ENCODE measurements at regions not wholly inside any gene's neighbourhood (a gene's known extent, or its start where the extent isn't known, plus 50 kb on each side); places are given as distances from the start of the nearest gene placed in this dataset.

DNA sequence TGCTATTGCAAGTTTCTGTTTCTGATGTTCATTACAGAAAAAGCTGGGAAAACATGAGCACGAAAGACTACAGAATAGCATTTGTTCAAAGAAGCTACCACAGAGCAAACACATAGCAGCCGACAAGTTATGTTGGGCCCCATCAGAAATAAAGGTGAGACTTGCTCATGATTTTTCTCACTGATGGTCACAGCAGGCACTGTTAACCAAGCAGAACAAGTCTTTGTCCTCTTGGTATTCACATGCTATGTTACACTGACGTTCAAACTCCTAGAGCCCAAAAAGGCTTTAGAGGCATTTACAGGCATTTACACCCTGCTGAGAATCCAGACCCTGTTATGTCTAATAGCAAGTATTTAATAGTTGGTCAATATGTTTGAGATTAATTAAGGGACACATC, 235.0 kb upstream of the HNMT start:
- DNase-seq = no peak

DNA sequence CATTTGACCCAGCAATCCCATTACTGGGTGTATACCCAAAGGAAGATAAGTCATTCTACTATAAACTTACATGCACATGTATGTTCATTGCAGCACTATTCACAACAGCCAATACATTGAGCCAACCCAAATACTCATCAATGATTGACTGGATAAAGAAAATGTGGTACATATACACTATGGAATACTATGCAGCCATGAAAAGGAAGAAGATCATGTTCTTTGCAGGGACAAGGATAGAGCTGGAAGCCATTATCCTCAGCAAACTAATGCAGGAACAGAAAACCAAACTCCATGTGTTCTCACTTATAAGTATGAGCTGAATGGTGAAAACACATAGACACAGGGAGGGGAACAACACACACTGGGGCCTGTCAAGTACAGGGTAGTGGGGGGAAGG, 226.7 kb upstream of the HNMT start:
- DNase-seq = no peak

DNA sequence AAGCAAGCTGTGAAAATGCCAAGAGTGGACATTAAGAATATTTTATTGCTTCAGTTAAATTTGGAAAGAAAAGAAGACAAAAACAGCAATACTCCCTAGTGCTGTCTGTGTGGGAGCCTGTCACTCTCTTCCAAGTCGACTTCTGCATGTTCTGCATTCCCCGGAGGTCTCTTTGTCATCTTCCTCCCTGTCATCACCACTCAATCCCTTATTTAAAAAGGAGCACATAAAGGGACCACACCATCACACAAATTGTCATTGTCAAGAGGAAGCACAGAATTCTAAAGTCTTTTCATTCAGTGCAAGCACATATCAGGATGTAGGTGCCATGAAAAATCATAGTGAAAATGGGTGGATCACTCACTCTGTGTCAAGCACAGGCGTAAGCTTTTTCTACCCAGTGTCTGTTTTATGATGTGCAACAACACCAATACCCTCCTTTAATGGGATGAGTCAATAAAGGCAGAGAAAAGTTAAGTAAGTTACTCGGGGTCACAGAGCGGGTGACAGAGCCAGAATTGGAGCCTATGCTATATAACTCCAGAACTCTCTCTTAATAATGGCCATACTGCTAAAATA, 222.4 kb upstream of the HNMT start:
- no peak for DNase-seq

DNA sequence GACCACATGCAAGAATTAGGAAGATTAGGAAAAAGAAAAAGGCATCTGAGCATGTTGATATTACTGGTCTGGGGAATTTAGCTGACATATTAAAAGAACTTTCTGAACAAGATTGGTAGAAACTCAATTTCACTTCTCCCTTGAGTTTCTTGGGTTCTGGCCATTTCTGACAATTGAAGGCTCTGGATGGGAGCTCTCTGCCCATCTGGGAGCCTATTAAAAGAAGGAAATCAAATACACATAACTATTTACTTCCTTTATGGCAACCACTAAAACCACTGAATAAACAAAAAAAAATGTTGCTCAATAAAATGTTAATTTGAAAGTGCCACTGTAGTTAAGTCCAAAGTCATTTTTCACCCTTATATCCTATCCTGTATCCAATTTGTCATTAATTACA, 216.8 kb upstream of the HNMT start:
- no peak for DNase-seq

DNA sequence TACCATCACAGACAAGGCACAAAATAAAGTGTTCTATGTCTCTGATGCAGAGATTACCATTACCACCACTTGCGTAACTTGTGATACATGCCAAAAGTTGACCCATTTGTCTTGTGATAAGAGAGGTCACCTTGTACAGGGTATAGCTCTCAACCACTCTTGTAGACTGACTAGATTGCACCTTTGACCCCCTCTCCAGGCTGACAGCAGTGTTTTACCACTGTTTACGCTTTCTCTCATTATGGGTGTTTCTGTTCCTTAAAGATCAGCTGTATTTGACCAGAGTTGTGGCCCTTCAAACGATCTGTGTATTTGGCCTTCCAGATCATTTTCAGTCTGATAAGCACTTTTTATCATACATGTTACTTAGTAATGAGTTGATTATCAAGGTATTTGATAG, 215.7 kb upstream of the HNMT start:
- DNase-seq = no peak

DNA sequence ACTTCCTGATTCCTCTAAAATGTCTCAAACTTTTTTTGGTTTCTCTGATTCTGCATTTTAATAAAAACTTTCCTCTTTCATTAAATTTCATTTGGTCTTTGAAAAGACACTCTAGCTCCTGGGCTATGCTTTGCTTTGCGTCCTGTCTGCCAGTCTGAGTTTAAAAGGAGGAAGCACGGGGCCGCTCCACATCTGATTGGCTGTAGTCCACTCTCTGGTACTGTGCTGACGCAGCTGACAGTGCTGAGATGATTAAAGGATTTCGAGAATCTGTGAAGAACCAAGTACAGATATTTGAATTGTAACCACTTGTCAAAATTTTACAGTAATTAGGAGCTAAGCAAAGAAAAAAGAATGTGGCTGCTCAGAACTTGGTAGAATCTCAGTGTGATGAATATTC, 199.6 kb upstream of the HNMT start:
- no peak for DNase-seq

DNA sequence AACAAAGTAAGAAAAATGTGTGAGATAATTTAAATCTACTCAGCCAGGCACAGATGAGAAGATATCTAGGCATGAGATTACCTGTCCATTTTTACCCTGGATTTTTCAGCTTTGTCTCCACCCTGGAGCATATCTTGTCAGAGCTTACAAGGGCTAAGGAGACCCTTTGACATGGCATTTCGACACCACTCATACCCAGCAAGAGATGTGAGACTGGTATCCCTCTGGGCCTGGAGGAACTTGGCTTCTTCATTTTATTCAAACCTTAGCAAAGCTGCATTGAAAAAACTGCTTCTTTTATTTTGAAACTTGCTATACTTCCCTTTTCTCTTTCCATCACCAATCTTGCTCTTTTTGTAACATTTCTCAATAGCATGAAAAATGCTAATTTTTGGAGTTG, 194.9 kb upstream of the HNMT start:
- DNase-seq = no peak

DNA sequence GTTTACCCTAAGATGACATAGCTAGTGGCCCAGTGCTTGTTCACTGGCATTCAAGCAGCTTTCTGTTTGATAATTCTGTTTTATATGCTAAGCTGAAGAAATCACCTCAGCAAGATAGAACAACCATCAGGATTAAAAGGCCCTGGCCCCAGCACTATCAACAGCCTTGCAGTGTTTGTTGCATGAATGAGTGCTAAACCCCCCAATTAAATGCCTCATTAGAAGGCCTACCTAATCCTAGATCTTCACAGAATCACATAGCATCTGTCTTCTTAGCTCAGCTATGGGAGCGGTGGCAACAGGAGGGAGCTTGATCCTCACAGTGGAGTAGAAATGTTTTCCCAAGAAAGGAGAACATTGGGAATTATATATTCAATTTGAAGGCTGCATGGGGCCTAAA, 194.1 kb upstream of the HNMT start:
- DNase-seq = no peak

DNA sequence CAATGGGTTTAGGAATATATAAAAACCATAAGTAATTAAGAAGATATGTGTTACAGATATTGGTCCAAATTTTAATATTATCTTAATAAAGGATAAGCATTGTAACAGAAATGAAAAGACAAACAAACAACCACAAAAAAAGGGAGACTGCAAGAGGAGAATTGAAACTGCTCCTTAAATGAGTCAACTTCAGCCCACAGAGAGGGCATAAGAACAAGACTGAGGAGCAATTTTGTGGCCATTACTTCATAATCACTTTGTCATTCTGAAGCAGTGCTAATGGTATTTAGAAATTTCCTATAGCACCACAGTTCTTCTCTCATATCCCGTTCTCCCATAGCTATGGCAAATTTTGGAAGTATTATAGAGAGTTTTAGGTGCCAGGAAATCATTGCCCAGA, 193.2 kb upstream of the HNMT start:
- no peak for DNase-seq

DNA sequence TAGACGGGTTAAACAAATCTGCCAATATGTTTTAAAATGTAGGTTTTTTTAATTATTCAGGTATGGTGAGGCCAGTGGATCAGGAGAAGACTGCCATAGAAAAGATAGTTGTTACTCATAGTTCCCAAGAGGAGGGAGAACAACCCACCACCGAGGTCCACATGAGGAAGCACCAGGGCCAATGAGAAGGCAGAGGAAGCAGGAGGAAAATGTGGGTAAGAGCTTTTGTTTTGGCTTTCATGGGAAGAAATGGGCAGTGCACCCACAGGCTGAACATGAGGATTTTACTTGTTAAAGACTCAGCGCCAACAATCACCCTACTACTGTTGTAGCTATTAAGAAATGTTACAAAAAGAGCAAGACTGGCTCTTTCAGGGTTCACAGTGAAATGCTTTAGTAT, 191.8 kb upstream of the HNMT start:
- DNase-seq = no peak

DNA sequence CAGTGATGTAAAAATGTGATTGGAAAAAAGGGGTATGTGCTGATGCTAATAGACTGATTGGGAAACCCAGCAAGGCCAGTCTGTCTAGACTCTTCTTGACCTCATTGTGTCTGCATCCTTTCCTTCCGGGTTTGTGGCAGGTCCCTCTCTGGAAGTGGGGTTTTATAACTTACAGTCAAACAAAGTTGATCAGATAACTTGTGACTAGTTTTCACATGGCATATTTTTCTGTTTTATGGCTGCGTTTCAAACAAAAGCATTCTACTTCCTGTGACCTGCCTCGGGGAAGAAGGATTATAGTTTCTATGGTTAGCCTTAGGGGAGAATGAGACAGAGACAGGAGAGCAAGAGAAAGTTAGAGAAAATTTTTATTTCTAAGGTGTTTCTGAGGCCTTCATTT, 188.7 kb upstream of the HNMT start:
- no peak for DNase-seq

DNA sequence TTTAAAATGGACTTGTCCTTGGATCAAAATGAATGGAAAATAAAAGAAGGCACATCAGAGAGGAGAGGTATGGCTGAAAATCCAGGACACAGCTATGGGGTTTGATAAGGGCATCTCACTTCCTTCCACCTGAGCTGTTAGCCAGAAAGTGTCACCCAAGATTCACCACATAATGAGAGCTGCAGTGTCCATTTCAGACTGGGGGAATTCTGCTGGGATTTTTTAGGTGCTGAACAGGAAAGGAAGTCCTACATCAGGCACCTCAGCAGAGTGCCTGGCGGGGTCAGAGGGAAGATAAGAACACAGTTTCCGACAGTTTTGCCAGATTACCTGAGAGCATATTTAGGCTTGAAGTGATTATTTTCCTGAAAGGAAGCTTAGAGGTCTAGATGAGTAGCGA, 187.6 kb upstream of the HNMT start:
- DNase-seq = no peak

DNA sequence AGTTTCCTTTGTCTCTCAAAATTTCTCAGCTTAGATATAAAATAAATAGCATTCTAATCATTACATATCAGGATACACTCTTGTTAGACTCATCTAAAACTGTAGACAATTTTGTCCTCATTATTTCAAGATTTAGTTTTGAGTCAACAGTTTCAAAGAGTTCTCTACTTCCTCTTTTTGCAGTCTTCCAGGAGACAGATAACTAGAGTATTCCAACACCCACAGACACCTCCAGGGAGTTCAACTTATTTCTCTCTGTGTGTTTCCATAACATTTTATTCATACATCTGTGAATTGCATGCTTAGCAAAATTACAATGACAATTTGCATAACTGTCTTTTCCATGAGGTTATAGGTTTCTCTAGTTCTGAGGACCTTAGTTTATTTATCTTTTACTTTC, 166.6 kb upstream of the HNMT start:
- DNase-seq = no peak

DNA sequence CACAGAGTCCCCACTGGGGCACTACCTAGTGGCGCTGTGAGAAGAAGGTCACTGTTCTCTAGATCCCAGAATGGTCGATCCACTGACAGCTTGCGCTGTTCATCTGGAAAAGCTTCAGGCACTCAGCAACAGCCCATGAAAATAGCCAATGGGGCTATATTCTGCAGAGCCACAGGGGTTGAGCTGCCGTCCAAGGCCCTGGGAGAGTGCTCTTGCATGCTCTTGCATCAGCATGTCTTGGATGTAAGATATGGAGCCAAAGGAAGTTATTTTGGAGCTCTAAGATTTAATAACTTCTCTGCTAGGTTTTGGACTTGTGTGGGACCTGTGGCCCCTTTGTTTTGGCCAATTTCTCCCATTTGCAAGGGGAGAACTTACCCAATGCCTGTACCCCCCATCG, 164.7 kb upstream of the HNMT start:
- DNase-seq = no peak

DNA sequence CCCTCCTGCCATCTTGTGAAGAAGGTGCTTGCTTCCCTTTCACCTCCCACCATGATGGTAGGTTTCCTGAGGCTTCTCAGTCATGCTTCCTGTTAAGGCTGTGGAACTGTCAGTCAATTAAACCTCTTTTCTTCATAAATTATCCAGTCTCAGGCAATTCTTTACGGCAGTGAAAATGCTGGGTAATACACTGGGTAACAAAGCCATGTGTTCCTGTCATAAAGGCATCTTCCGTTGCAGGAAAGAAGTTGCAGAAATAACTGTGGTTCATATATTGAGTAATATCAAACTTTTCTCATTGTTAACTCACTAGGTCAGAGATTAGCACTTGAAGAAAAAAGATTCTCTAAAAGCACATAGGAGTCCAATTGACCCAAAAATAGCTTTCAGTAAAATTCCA, 163.9 kb upstream of the HNMT start:
- no peak for DNase-seq

DNA sequence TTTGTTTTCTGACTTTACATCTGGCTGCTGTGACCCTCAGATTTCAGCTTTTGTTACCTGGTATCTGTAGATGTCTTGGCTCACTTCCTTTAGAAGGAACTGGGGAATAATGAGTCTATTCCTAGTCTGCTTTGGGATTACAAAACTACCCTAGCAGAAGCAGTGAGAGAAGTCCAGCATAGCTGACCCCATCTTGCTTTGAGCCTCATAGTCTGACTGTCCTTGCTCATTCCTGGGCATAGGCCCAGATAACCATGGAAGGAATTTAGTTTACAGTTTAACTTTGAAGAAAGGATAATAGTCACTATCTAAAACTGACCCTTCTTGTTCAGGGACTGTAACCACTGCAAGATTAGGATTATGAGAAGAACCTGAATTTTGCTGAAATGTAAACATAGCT, 163.0 kb upstream of the HNMT start:
- no peak for DNase-seq

DNA sequence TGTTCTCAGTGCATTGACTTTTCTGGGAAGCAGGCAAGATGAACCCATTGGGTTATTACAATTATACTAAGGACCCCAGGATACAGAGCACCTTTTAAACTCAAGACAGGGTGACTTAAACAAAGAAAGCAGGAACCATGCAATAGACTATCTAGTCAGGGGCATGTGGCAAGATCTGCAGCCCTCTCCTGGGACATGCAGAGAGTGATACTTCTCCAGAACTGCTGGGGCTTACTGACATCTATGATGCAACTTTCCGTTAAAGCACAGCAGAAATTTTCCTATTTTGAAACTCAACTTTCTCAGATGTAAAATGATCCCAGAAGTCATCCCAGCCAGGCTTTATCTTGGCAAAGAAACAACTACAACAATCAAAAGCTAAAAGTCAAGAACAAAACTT, 162.2 kb upstream of the HNMT start:
- no peak for DNase-seq

DNA sequence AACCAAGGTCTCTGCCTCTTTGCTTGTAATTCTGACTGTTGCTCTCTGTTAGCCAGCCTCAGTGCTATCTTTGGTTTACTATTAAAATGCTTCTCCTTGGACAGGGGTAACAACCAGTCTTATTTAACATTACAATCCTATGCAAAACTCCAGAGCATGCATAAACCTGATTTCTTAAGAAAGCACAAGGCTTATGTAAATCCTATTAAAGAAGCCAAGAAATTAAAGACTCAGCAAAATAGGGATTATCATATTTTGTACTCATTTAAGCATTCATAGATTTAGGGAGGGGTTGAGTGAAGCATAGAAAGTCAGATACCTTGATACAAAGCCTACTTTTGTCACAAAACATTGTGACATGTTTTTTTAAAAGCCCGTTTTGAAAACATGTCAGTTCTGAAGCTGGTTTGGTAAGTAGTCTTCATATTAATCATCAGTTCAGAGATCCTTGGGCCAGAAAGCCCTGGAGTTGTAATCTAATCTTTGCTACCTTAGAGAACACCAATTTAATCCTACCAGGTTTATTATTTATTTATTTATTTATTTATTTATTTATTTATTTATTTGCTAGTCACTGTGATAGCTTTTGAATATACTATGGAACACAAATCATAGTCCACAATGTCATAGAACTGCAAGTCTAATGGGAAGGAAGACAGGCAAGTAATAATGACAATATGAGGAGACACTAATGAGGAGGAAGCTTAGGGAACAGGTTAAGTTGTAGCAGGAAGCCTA, 158.0 kb upstream of the HNMT start:
- no peak for DNase-seq

DNA sequence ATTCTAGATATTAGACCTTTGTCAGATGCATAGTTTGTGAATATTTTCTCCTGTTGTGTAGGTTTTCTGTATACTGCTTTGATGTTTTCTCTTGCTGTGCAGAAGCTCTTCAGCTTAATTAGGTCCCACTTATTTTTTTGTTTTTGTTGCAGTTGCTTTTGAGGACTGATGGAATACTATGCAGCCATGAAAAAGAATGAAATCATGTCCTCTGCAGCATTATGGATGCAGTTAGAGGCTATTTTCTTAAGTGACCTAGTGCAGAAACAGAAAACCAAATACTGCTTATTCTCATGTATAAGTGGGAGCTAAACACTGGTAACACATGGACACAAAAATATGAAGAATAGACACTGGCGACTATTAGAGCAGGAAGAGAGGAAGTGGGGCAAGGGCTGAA, 155.0 kb upstream of the HNMT start:
- no peak for DNase-seq

DNA sequence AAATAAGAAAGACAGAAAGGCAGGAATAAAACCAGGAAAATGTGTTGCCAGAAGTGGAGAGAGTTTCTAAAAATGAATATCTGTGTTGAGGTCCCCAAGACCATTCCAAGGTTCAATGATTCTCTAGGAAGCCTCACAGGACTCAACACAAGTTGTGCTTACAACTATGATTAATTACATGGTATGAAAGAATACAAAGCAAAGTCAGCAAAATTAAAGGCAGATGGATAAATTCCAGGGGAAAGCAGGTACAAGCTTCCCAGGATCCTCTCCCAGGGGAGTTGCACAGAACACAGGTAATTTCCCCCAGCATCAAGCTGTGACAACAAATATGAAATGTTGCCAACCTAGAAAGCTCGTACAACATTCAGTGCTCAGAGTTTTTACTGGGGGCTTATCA, 154.4 kb upstream of the HNMT start:
- DNase-seq = no peak

DNA sequence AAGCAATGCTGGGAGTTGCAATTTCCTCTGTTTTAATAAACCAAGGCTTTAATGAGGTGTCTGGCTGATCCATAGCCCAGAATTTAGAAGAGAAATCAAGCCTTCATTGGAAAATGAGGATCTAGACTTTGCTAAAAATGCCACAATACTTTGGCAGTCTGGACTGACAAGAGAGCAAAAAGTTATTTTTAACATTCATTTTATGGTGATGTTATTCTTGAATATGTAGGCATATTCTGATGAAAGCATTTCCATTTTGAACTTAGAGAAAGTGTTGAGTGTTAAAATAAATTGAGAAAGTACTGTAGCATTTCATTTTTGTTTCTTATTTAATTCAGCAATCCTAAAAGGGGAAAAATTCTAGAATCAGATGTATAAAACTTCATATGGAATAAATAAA, 151.8 kb upstream of the HNMT start:
- DNase-seq = no peak

DNA sequence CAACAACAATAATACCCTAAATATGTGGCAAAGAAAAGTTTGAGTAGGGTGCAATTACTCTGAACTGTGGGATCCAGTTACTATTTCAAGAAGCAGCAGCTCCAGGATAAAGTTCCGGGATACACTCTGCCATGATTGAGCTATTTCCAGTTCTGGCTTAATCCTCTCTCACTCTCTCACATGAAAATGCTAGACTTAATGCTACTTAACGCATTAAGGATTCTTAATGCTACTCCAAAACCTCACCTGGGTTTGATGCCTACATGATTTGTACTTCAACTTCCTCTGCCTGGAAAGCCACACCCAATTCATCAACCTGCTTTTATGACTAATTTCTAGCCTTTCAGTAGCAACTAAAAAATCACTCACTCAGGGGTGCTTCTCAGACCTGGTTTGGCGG, 151.1 kb upstream of the HNMT start:
- DNase-seq = no peak

DNA sequence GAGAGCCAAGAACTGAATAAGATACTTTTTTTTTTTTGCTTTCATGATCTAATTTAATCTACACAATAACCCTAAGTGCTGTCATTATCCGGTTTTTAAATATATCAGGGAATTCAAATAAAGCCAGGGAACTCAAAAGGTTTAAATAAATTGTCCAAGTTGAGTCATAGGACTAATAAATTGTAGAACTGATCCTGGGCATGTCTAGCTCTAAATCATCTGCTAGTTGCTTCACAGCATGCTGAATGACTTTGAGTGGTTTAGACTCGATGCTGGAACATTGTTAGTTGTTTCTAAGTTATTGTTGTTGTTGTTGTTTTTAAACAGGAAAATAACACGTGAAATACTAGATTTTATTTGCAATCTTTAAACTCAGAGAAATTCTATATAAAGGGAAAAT, 147.2 kb upstream of the HNMT start:
- DNase-seq = no peak

DNA sequence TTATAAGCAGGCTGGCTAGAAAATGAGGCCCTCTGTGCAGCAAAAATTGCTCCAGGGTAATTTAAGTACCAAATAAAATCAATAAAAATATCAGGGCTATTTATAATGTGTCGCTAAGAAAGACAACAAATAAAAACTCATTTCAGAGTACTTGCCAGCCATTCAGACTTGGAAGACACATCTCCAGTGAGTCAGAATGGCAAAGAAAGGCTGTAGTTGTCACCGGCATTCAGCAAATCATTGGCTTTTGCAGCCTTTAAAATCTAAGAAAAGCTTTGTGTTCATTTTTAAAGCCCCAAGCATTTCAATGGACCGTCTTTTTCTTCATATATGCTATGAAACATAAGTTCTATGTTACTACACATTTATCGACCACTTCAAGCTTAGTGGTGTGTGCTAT, 141.1 kb upstream of the HNMT start:
- DNase-seq = no peak

DNA sequence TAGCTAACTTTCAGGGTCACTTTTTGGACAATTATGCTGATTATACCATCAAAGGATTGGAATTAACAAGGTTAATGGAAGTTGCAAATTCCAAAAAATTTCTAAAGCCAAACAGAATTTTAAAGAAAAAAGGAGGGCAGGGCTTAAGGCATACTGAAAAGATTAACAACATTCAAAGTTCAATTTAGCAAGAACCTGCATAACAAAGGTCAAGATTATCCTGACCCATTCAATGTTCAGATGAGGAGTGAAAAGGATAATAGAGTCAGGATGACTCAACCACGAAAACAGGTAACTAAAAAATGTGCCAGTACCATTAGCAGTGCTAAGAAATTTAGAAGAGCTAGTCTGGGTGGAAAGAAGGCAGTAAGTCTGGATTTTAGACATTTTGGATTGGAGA, 139.8 kb upstream of the HNMT start:
- DNase-seq = no peak

Data from activated T-cell treated with anti-CD3 and anti-CD28 coated beads, Interleukin-2, amount 50 U/mL, for 1 hour (primary cell).